Neutrophil (primary cell): ENCODE measurements at regions not wholly inside any gene's neighbourhood (a gene's known extent, or its start where the extent isn't known, plus 50 kb on each side); places are given as distances from the start of the nearest gene placed in this dataset.
A peak's percentile ranks its signal among the peaks of the same experiment; 100 is the strongest.

Experiments
- H3K27ac ChIP-seq: fragments of 200-600 bp; sonication (generic); 2 replicates; pipeline ENCODE4 v1.5.1; 2016; ENCODE audit warnings: mild to moderate bottlenecking, moderate library complexity
- H3K27me3 ChIP-seq: fragments of 200-600 bp; sonication (generic); 2 replicates; pipeline ENCODE4 v1.6.0; 2016; ENCODE audit warnings: mild to moderate bottlenecking
- H3K36me3 ChIP-seq: fragments of 200-600 bp; sonication (generic); 2 replicates; pipeline ENCODE4 v1.5.1; 2017
- H3K4me1 ChIP-seq, 2 experiments: fragments of 200-600 bp in 1 of 2; sonication (generic) in 1 of 2; 1 replicate in 1 of 2; 2 replicates in 1 of 2; pipeline versions ENCODE4 v1.5.1 to v1.6.1; 2013 to 2016; ENCODE audit warnings: low read depth in 1 of 2, low read length in 1 of 2, mild to moderate bottlenecking in 1 of 2, moderate library complexity in 1 of 2; ENCODE audit not compliant: control insufficient read depth in 1 of 2, insufficient read depth in 1 of 2
- H3K4me3 ChIP-seq, 2 experiments: fragments of 200-600 bp in 1 of 2; sonication (generic) in 1 of 2; 1 replicate in 1 of 2; 2 replicates in 1 of 2; pipeline ENCODE4 v1.5.1; 2013 to 2016; ENCODE audit warnings: low read depth in 1 of 2, low read length in 1 of 2, mild to moderate bottlenecking in 1 of 2, moderate library complexity in 1 of 2
- H3K9me3 ChIP-seq: fragments of 200-600 bp; sonication (generic); 2 replicates; pipeline ENCODE4 v1.5.1; 2016
- TF ChIP-seq, protein P1 (sequence below): fragments of 200-600 bp; sonication (generic); IDR thresholded peaks from 2 replicates; pipeline ENCODE4 v1.5.1; 2016; ENCODE audit warnings: antibody characterized with exemption

DNA sequence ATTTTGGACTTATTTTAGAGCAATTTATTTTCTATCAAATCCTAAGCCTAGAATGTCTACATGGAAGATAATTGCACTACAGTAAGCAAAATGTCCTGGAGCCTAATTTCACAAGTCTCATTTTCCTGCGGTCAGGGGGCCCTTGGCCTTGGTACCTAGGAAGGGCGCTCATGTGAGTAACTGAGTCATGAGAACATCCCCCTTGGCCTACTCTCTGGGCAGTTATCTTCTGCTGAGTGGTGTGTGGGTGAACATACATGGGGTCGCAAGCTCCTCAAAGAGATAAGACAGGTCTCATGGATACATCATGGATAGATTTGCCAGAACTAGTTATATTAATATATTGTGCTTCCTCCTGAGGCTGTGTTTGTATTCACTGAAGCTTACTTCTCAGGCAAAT, 211.2 kb upstream of the MARCKS start:
- no peak overlapping the region for H3K27ac ChIP-seq

DNA sequence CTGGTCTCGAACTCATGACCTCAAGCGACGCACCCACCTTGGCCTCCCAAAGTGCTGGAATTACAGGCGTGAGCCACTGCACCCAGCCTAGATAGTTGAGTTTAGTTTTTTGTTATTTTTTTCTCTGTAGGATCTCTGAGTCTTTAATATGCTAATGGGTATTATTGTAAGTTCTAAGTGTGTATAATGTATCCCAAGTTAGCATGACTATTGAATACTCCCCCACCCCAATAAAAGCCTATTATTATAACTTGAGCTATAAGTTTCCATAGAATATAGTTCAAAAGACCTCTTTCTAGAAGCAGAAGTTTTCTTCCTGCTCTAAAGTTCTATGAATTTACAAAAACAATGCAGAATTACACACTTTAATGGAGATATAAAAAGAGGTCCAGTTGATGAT, 210.4 kb upstream of the MARCKS start:
- Histone ChIP-seq H3K27ac (no peak overlapping the region), H3K9me3 (no peaks in the 10 kb centered on the region), H3K4me1 (peaks cover 13 to 25% of the 10 kb centered on the region in 2 experiments), H3K27me3 (no peaks in the 10 kb centered on the region), H3K36me3 (no peaks in the 10 kb centered on the region), H3K4me3 (no peak overlapping the region)
- TF ChIP-seq, protein P1, sequence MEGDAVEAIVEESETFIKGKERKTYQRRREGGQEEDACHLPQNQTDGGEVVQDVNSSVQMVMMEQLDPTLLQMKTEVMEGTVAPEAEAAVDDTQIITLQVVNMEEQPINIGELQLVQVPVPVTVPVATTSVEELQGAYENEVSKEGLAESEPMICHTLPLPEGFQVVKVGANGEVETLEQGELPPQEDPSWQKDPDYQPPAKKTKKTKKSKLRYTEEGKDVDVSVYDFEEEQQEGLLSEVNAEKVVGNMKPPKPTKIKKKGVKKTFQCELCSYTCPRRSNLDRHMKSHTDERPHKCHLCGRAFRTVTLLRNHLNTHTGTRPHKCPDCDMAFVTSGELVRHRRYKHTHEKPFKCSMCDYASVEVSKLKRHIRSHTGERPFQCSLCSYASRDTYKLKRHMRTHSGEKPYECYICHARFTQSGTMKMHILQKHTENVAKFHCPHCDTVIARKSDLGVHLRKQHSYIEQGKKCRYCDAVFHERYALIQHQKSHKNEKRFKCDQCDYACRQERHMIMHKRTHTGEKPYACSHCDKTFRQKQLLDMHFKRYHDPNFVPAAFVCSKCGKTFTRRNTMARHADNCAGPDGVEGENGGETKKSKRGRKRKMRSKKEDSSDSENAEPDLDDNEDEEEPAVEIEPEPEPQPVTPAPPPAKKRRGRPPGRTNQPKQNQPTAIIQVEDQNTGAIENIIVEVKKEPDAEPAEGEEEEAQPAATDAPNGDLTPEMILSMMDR, result no peak

More for the DNA sequence above, 211.2 kb upstream of the MARCKS start:
- no peaks in the 10 kb centered on the region for H3K36me3 ChIP-seq
- no peaks in the 10 kb centered on the region for H3K27me3 ChIP-seq
- TF ChIP-seq, protein P1, result no peak
- H3K4me3 ChIP-seq, result no peak overlapping the region
- H3K4me1 ChIP-seq, result peaks cover 18 to 31% of the 10 kb centered on the region in 2 experiments
- no peaks in the 10 kb centered on the region for H3K9me3 ChIP-seq

DNA sequence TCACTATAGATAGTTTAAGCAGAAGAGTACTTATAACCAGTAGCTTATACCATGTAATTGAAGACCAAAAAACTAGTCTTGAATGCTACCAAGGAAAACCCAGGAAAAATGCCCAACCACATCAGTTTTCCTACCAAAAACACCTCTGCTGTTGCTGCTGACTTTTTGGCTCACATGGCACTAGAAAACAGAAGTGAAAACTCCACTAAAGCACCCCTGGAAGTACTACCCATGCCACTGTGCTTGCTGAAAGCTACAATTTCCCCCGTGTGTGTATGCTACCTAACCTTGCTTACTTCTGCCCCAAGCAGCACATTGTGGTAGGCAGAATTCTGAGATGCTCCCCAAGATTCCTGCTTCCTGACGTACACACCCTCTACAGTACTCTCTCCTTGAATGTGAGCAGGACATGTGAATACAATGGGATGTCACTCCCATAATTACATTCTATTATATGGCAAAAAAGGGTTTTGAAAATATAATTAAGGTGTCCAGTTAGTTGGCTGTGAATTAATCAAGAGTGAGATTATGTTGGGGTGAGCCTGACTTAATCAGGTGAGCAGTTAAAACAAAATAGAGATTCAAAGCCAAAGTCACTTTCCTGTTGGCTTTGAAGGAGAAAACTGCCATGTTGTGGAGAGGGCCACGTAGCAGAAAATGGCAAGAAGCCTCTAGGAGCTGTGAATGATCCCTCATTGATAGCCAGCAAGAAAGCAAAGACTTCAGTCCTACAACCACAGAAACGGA, 209.8 kb upstream of the MARCKS start:
- Histone ChIP-seq H3K4me1 (peaks cover 12 to 19% of the 10 kb centered on the region in 2 experiments), H3K27me3 (no peaks in the 10 kb centered on the region), H3K36me3 (no peaks in the 10 kb centered on the region), H3K9me3 (no peaks in the 10 kb centered on the region), H3K4me3 (no peak overlapping the region), H3K27ac (no peak overlapping the region)
- TF ChIP-seq, protein P1, result no peak

DNA sequence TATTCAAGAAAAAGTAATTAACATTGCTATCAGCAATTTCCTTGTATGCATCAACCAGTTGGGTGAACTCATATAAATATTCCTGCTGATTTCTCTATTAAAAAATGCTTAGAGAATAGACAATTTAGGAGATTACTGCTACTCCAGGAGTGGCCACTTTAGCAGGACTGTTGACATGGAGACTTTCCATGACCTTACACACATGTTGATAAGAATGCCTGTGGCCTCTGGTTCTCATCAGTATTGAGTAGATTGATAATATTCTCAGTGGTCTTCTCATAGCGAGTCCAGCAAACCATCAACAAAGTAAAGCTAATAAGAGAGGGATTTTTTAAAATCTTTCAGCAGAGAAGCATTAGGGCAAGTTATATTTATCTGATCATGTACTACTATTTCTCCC, 208.4 kb upstream of the MARCKS start:
- Histone ChIP-seq H3K4me1 (peaks cover 16 to 18% of the 10 kb centered on the region in 2 experiments), H3K27me3 (no peaks in the 10 kb centered on the region), H3K9me3 (no peaks in the 10 kb centered on the region), H3K36me3 (no peaks in the 10 kb centered on the region), H3K27ac (peak overlapping the region; percentile 53), H3K4me3 (peak overlapping the region; percentile 10 to 36)
- TF ChIP-seq, protein P1, result no peak

DNA sequence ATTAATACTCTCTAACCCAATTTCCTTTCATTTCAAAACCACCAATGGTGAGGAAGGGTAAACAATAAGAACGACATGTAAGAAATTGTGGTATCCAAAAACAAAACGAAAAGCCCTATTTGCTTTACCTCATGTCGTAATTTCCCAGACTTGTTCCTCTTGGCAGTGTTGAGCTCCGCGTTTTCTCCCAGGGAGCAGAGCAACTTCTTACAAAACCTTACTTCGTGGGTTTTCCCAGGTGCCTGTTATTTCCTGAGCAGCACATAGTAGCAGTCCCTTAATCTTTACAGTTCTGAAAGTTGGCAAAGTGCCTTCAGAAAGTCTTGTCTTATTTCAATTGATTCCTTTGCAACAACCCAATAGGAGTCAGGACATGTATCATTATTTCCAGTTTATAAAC, 207.9 kb upstream of the MARCKS start:
- peak overlapping the region; percentile 53 for H3K27ac ChIP-seq
- TF ChIP-seq, protein P1, result no peak
- H3K4me3 ChIP-seq, result peak overlapping the region; percentile 10 to 36
- H3K36me3 ChIP-seq, result no peaks in the 10 kb centered on the region
- H3K9me3 ChIP-seq, result no peaks in the 10 kb centered on the region
- peaks cover 16 to 18% of the 10 kb centered on the region in 2 experiments for H3K4me1 ChIP-seq
- no peaks in the 10 kb centered on the region for H3K27me3 ChIP-seq
